GM18520 (cell line): ENCODE measurements at regions not wholly inside any gene's neighbourhood (a gene's known extent, or its start where the extent isn't known, plus 50 kb on each side); places are given as distances from the start of the nearest gene placed in this dataset.
"Not testable (repeated sequence)": the region's sequence is repeated elsewhere in the genome, so short reads cannot be mapped to it uniquely, and the experiment has no call there.

Experiments used
- ATAC-seq: cut with Tn5 transposase; IDR thresholded peaks from one replicate; pipeline ENCODE4 v1.9.1; 2021; ENCODE audit not compliant: unreplicated experiment

DNA sequence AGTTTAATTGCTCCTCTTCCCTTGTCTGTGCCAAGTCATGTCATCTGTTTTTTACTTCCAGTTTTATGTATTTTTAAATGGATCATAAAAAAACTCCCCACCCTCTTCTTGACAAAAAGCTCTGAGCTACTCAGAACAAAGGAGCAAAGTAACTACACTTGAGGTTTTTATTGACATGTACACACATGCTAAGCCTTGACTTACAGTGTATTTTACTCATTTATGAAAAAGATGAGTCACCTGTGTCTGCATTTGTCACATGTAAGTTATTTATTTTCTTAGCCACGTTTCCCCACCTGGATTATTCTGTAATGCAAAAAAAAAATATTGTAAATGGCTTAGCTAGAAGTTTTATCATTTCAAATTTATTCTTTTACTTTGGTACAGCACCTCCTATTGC lies 628.8 kb upstream of the SLC35B3 start:
- ATAC-seq: no peak

DNA sequence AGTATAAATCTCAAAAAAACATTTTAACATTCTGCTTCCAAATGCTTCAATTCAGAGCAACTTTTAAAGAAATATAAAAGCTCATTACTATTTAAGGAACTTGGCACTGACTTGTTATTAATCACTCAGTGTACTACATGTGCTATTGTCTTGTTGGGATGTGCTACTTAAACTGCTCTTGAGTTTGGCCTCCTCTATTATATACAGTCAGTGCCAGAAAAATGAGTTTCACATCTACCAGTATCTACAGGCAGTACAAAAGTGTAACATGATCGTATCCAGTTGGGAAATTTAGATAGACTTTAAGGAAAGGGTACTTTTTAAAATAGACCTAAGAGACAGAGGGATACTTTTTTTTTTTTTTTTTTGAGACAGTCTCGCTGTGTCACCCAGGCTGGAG lies 627.3 kb upstream of the SLC35B3 start:
- no peak for ATAC-seq

GRCh38 chr6:9057937-9058336 lies 622.6 kb upstream of the SLC35B3 start:
- ATAC-seq: no peak

DNA sequence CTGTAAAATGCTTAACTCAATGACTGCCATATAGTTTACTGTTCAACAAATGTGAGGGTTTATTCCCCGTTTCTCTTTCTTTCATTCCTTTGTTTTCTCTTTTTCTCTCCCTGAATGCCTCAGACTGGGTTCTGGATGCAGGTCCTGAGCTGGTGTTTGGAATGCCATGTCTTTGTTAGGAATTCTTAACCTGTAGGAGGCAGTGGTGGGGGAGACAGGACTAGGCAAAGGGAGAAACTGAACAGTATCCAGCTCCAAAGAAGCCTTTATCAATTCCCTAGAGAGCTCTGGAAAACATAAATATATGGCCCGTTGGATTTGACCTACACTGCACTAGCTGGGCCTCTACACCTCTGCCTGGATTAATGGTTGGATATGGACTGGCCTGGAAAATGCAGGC lies 621.2 kb upstream of the SLC35B3 start:
- ATAC-seq: no peak

GRCh38 chr6:9044426-9044825 lies 609.1 kb upstream of the SLC35B3 start:
- no peak for ATAC-seq

DNA sequence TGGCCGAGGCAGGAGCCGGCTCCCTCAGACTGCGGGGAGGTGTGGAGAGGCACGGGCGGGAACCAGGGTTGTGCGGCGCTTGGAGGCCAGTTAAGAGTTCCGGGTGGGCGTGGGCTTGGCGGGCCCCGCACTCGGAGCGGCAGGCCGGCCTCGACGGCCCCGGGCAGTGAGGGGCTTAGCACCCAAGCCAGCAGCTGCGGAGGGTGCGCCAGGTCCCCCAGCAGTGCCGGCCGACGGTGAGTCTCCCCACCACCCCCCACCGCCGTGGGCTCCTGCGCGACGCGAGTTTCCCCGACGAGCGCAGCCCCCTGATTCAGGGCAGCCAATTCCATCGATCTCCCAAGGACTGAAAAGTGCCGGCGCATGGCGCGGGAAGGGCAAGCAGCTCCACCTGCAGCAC lies 605.4 kb upstream of the SLC35B3 start:
- no peak for ATAC-seq

DNA sequence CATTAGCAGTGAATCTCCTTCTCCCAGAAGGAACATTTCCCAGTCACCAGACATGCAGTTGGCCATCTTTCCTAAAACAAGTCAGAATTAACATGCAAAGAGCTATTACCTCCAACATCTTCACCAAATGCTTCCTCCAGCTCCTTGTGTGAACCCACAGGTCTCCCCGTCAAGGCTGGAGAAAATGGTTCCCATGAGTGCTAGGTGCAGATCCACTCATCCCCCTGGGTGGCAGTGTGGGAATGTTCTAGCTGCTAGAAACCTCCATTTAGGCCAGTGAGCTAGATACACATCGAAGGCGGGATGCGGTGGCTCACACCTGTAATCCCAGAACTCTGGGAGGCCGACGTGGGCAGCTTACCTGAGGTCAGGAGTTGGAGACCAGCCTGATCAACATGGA lies 603.9 kb upstream of the SLC35B3 start:
- no peak for ATAC-seq

- no peak for ATAC-seq
These were observed 592.7 kb upstream of the SLC35B3 start for GRCh38 chr6:9028086-9028485.

- ATAC-seq: no peak
These were observed 590.5 kb upstream of the SLC35B3 start for GRCh38 chr6:9025796-9026394.

DNA sequence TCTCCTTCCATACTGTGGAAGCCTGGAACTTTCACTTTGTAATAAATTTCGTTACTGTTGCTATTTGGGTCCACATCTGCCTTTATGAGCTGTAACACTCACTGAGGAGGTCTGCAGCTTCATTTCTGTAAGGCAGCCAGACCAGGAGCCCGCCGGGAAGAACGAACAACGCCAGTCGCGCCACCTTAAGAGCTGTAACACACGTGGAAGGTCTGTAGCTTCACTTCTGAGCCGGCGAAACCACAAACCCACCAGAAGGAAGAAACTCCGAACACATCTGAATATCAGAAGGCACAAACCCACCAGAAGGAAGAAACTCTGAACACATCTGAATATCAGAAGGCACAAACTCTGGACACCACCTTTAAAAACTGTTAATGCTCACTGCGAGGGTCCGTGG lies 589.9 kb upstream of the SLC35B3 start:
- no peak for ATAC-seq

GRCh38 chr6:9024246-9024645 lies 588.9 kb upstream of the SLC35B3 start:
- ATAC-seq: not testable (repeated sequence)

DNA sequence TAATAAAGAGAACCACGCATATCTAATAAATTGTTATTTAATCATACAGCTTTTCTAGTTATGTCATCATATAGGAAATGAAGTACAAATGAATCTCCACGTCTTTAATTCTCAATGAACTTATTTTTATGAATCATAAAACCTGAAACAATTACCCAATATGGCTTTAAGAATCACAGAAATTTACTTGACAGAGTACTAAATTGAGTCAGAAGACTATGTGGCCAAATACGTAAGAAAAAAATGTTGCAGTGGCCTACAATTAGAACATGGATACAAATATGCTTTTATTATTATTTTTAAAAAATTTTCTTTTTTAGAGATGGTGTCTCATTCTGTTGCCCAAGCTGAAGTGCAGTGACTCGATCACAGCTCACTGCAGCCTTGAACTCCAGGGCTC lies 584.7 kb upstream of the SLC35B3 start:
- ATAC-seq: no peak

- ATAC-seq: no peak
These were observed 574.6 kb upstream of the SLC35B3 start for GRCh38 chr6:9009931-9010330.

- ATAC-seq: no peak
These were observed 571.7 kb upstream of the SLC35B3 start for GRCh38 chr6:9007027-9007426.

GRCh38 chr6:9002833-9003232 lies 567.5 kb upstream of the SLC35B3 start:
- ATAC-seq: no peak

- no peak for ATAC-seq
These were observed 559.8 kb upstream of the SLC35B3 start for GRCh38 chr6:8995156-8995555.

- no peak for ATAC-seq
These were observed 557.8 kb upstream of the SLC35B3 start for GRCh38 chr6:8993111-8993510.

GRCh38 chr6:8991844-8992243 lies 556.5 kb upstream of the SLC35B3 start:
- ATAC-seq: no peak

GRCh38 chr6:8990075-8990474 lies 554.7 kb upstream of the SLC35B3 start:
- ATAC-seq: no peak

DNA sequence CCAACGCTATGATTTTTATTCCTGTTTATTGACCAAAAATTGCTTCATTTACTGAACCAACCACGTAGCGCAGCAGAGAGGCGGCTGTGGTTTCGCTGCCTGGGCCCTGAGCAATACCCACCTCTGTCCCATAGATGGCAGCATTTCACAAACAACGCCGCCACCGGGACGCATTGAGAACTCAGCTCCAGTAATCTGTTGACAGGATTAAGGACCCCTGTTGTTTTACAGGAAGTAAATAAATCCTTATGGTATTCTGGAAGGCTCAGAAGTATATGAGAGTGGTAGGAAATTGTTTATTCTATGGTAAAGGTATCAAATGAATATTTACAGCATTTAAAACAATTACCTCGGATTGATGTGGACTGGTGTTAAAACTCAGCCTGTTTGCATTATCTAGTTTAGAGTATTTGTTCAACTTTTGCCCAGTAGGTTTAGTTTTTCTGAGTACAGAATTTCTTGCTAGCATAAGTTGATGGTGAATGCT lies 547.9 kb upstream of the SLC35B3 start:
- ATAC-seq: peak; percentile 90

GRCh38 chr6:8982668-8983067 lies 547.3 kb upstream of the SLC35B3 start:
- no peak for ATAC-seq

DNA sequence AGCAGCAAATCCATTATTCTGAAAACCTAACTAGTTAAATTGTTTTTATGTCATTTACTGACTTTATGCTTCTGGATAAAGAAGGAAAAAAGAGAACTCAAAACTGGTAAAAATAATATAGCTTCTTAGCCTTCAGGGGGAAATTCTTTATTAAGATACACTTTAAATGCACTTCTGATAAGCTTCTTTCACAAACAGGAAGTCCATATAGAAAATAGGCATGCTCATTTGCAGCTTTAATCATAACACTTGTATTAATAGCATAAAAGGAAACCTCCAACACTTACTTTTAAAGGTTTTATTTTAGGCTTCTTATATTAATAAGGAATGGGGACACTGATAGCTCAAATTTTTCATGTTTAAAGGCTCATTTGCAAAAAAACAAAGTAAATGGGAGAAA lies 538.0 kb upstream of the SLC35B3 start:
- ATAC-seq: no peak

DNA sequence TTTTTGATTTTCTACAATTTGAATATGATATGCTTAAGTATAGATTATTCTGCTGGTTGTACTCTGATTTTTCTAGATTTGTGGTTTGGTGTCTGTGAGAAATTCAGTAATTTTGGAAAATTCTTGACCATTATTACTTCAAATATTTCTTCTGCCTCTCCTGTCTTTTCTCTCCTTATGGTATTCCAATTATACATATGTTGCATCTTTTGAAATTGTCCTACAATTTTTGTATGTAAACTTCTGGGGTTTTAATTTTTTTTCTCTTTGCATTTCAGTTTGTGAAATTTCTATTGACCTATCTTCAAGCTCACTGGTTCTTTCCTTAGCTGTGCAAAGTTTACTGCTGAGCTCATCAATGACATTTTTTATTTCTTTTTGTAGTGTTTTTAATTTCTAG lies 534.4 kb upstream of the SLC35B3 start:
- ATAC-seq: no peak
